ENCODE measurements at regions not wholly inside any gene's neighbourhood (a gene's known extent, or its start where the extent isn't known, plus 50 kb on each side); places are given as distances from the start of the nearest gene placed in this dataset.

DNA sequence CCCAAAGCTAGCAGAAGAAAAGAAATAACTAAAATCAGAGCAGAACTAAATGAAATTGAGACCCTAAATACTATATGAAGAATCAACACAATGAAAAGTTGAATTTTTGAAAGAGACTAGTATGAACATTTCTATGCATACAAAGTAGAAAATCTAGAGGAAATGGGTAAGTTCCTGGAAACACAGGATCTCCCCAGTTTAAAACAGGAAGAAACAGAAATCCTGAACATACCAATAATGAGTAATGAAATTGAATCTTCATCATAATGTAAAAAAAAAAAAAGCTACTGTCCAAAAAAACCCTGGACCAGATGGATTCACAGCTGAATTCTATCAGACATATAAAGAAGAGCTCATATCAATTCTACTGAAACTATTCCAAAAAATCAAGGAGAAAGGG lies 233.5 kb downstream of the PLPP3 start:
- Histone ChIP-seq H4K91ac (ENCODE audit: insufficient read length, low read depth, low read length) (no peak overlapping the region), H3K4me2 (ENCODE audit: insufficient read depth, insufficient read length, low read length) (no peak overlapping the region), H4K5ac (ENCODE audit: insufficient read length, low read depth, low read length) (no peak overlapping the region), H4K20me1 (ENCODE audit: control insufficient read depth, insufficient read depth, insufficient read length) (no peaks in the 10 kb centered on the region), H4K8ac (replicated peaks; ENCODE audit: insufficient read length, low read depth, low read length) (no peak overlapping the region), H2BK20ac (ENCODE audit: low read depth, low read length, poor library complexity, severe bottlenecking) (no peak overlapping the region), H2BK12ac (ENCODE audit: insufficient read length, low read depth, low read length) (no peak overlapping the region), H3K23me2 (ENCODE audit: insufficient read length, low read depth, low read length, poor library complexity, severe bottlenecking) (no peaks in the 10 kb centered on the region), H3K27ac (ENCODE audit: insufficient read length, low read depth, low read length) (no peak overlapping the region), H3K79me2 (ENCODE audit: insufficient read depth, low read length) (no peaks in the 10 kb centered on the region), H3K4me1 (ENCODE audit: insufficient read depth, low read length) (peaks cover 4% of the 10 kb centered on the region; the same call in 1 of the 2 replicates), H2BK5ac (ENCODE audit: insufficient read length, low read length) (no peak overlapping the region), H3K79me1 (ENCODE audit: insufficient read depth, low read depth, low read length, poor library complexity, severe bottlenecking) (no peaks in the 10 kb centered on the region), H3K56ac (ENCODE audit: insufficient read length, low read depth, low read length) (no peak overlapping the region), H3K4ac (ENCODE audit: low read depth, low read length) (no peak overlapping the region), H3K9ac (ENCODE audit: extremely low read depth, insufficient read length, low read length) (no peak overlapping the region), H3K9me3 (ENCODE audit: control insufficient read depth, low read depth, low read length) (no peaks in the 10 kb centered on the region), H3T11ph (ENCODE audit: low read length) (no peak overlapping the region), H2BK120ac (ENCODE audit: low read depth, low read length, poor library complexity, severe bottlenecking) (no peak overlapping the region), H2AK5ac (ENCODE audit: insufficient read length, low read length) (no peak overlapping the region), H2AFZ (ENCODE audit: low read length) (no peak overlapping the region), H3K23ac (ENCODE audit: insufficient read length, low read depth, low read length) (no peak overlapping the region), H3K14ac (ENCODE audit: insufficient read depth, low read length) (no peak overlapping the region), H3K27me3 (ENCODE audit: insufficient read depth, low read length) (no peaks in the 10 kb centered on the region), H3K18ac (ENCODE audit: insufficient read length, low read depth, low read length) (no peak overlapping the region), H2BK15ac (ENCODE audit: low read depth, low read length) (no peak overlapping the region)
- H3K27me3 Mint-ChIP-seq (ENCODE audit: low read depth) = no peaks in the 10 kb centered on the region
- H3K36me3 Mint-ChIP-seq (ENCODE audit: insufficient read depth in 1 of 3, low read depth in 3 of 3) = peaks cover 2 to 18% (median 2%) of the 10 kb centered on the region in 3 experiments; a peak in 2 of 7 replicates
- no peak overlapping the region for H3K4me3 Mint-ChIP-seq
- H3K27ac Mint-ChIP-seq = no peak overlapping the region
- DNase-seq = no peak
- peaks cover 16 to 20% of the 10 kb centered on the region in 2 experiments; a peak in 4 of 5 replicates for H3K9me3 Mint-ChIP-seq
- TF ChIP-seq, protein P1, sequence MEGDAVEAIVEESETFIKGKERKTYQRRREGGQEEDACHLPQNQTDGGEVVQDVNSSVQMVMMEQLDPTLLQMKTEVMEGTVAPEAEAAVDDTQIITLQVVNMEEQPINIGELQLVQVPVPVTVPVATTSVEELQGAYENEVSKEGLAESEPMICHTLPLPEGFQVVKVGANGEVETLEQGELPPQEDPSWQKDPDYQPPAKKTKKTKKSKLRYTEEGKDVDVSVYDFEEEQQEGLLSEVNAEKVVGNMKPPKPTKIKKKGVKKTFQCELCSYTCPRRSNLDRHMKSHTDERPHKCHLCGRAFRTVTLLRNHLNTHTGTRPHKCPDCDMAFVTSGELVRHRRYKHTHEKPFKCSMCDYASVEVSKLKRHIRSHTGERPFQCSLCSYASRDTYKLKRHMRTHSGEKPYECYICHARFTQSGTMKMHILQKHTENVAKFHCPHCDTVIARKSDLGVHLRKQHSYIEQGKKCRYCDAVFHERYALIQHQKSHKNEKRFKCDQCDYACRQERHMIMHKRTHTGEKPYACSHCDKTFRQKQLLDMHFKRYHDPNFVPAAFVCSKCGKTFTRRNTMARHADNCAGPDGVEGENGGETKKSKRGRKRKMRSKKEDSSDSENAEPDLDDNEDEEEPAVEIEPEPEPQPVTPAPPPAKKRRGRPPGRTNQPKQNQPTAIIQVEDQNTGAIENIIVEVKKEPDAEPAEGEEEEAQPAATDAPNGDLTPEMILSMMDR (conservative IDR thresholded peaks at IDR 0.05) = no peak
- H3K4me1 Mint-ChIP-seq = peaks cover 0 to 4% of the 10 kb centered on the region in 2 experiments; a peak in 2 of 4 replicates

Data from H9 (cell line).